Nephron progenitor cell (in vitro differentiated cells): ENCODE measurements at regions not wholly inside any gene's neighbourhood (a gene's known extent, or its start where the extent isn't known, plus 50 kb on each side); places are given as distances from the start of the nearest gene placed in this dataset.

Experiments used
- DNase-seq: peaks from one replicate; pipeline ENCODE4 v3.0.0; 2021
- H3K27ac Mint-ChIP-seq: 2 replicates; pipeline ENCODE4 v1.8.0; 2021; ENCODE audit warnings: mild to moderate bottlenecking, moderate library complexity, mixed read lengths
- H3K27me3 Mint-ChIP-seq: 2 replicates; pipeline ENCODE4 v1.8.0; 2021; ENCODE audit warnings: mild to moderate bottlenecking, low read depth, mixed read lengths; ENCODE audit not compliant: poor library complexity
- H3K36me3 Mint-ChIP-seq: 2 replicates; pipeline ENCODE4 v1.8.0; 2021; ENCODE audit warnings: low read depth, mixed read lengths
- H3K4me1 Mint-ChIP-seq: 2 replicates; pipeline ENCODE4 v1.8.0; 2021; ENCODE audit warnings: mixed read lengths
- H3K4me3 Mint-ChIP-seq: 2 replicates; pipeline ENCODE4 v1.8.0; 2021; ENCODE audit warnings: mild to moderate bottlenecking, moderate library complexity, mixed read lengths
- H3K9me3 Mint-ChIP-seq: 2 replicates; pipeline ENCODE4 v1.8.0; 2021; ENCODE audit warnings: mild to moderate bottlenecking, moderate library complexity, mixed read lengths
- TF ChIP-seq, protein P1 (sequence below): fragments of 200-600 bp; sonication (generic); IDR thresholded peaks from 2 replicates; pipeline ENCODE4 v1.5.0; 2021; ENCODE audit warnings: antibody characterized with exemption

DNA sequence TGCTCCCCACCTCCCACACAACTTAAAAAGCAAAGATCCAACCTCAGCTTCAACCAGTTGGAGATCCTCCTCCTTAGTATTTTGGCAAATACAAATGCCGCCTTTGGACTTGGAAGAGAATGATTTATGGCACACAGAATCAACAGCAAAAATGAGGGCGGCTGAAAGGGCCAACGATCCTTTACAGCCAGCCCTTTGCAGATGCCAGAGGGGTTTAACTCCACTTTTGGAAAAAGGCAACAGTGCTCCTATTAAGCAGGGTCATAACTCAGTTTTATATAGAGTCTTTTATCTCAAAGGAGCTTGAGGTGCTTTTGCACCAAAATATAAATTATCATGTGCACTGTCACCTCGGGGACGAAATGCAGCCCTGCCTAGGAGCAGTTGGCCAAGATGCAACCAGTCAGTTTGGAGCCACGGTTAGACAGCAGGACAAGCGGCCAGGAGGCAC, 56.7 kb upstream of the JCAD start:
- Mint-ChIP-seq H3K27me3 (peaks cover 4% of the 10 kb centered on the region), H3K4me1 (peaks cover 27% of the 10 kb centered on the region), H3K4me3 (no peak overlapping the region), H3K36me3 (no peaks in the 10 kb centered on the region), H3K9me3 (peaks cover 4% of the 10 kb centered on the region), H3K27ac (no peak overlapping the region)
- DNase-seq, result no peak
- TF ChIP-seq, protein P1, sequence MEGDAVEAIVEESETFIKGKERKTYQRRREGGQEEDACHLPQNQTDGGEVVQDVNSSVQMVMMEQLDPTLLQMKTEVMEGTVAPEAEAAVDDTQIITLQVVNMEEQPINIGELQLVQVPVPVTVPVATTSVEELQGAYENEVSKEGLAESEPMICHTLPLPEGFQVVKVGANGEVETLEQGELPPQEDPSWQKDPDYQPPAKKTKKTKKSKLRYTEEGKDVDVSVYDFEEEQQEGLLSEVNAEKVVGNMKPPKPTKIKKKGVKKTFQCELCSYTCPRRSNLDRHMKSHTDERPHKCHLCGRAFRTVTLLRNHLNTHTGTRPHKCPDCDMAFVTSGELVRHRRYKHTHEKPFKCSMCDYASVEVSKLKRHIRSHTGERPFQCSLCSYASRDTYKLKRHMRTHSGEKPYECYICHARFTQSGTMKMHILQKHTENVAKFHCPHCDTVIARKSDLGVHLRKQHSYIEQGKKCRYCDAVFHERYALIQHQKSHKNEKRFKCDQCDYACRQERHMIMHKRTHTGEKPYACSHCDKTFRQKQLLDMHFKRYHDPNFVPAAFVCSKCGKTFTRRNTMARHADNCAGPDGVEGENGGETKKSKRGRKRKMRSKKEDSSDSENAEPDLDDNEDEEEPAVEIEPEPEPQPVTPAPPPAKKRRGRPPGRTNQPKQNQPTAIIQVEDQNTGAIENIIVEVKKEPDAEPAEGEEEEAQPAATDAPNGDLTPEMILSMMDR, result no peak

DNA sequence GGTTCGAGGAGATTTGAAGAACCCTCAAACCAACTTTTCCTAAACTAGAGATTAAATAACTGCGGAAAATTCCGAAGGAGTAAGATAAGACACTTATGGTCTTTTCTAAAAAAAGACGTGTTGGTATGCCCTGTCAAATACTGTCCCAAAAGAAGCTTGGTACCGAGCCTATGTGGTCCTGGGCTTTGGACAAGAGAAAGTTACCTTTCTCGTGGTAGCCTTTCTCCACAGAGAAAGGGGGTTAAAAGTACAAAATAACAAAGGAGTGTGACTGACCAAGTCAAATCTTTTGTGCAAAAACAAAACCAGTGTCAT, 56.2 kb upstream of the JCAD start:
- TF ChIP-seq, protein P1, result no peak
- DNase-seq, result no peak
- peak overlapping the region; percentile 59 for H3K4me3 Mint-ChIP-seq
- no peaks in the 10 kb centered on the region for H3K36me3 Mint-ChIP-seq
- peaks cover under 1% of the 10 kb centered on the region for H3K9me3 Mint-ChIP-seq
- H3K4me1 Mint-ChIP-seq, result peaks cover 27% of the 10 kb centered on the region
- peaks cover 4% of the 10 kb centered on the region for H3K27me3 Mint-ChIP-seq
- H3K27ac Mint-ChIP-seq, result no peak overlapping the region

DNA sequence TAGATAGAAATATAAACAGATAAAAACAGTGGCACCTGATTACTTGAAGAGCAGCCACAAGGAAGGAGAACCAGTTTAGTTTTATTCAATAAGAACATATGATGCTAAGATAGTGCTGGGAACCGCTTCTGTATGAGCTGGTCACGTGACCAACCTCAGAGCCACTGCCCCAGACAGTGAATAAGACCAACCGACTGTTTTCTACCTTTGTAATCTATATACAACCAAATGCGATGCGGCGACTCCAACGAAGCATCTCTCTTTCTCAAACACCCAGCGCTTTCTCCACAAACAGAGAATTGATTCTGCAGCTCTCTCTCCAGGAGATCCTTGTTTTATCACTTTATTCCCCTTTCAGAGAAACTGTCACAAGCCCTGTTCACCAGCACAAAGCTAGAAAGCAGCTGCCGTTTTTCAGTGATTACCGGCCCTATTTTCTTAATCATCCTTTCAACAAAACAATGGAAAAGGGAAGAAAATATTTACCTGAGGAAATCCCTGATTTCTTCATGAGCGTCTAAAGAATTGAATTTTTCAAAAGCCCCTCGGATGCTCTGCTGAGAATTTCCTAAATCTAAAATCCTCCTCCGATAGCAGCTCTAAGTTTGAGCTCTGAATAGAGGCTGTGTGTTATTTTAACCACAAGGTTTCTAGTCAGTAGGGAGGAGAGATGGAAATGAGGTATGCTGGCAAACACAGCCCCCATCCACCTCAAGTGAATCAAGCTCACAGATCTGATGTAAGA, 55.7 kb upstream of the JCAD start:
- no peaks in the 10 kb centered on the region for H3K9me3 Mint-ChIP-seq
- no peak overlapping the region for H3K27ac Mint-ChIP-seq
- H3K36me3 Mint-ChIP-seq, result no peaks in the 10 kb centered on the region
- peak overlapping the region; percentile 59 for H3K4me3 Mint-ChIP-seq
- DNase-seq, result no peak
- H3K4me1 Mint-ChIP-seq, result peaks cover 27% of the 10 kb centered on the region
- TF ChIP-seq, protein P1, result no peak
- H3K27me3 Mint-ChIP-seq, result peaks cover 4% of the 10 kb centered on the region

DNA sequence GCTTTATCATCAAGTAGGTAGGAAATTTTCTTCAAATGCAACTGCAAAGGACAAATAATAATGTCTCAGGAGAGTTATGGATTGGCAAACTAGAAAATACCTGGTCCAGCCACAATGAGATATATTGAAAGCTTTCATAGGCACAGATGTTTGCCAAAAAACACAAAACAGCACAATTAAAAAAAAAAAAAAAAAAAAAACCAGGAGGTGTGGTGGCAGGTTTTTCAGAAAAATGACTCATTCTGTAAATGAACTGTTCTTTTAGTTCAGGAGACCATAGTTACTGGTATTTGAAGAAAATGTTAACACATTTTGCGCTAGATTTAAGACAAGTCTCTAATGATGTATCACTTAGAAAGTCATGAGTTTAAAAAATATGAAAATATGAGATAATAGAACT, 55.0 kb upstream of the JCAD start:
- no peaks in the 10 kb centered on the region for H3K9me3 Mint-ChIP-seq
- no peaks in the 10 kb centered on the region for H3K36me3 Mint-ChIP-seq
- no peaks in the 10 kb centered on the region for H3K27me3 Mint-ChIP-seq
- TF ChIP-seq, protein P1, result no peak
- DNase-seq, result no peak
- H3K27ac Mint-ChIP-seq, result no peak overlapping the region
- peaks cover 27% of the 10 kb centered on the region for H3K4me1 Mint-ChIP-seq
- H3K4me3 Mint-ChIP-seq, result peak overlapping the region; percentile 59

DNA sequence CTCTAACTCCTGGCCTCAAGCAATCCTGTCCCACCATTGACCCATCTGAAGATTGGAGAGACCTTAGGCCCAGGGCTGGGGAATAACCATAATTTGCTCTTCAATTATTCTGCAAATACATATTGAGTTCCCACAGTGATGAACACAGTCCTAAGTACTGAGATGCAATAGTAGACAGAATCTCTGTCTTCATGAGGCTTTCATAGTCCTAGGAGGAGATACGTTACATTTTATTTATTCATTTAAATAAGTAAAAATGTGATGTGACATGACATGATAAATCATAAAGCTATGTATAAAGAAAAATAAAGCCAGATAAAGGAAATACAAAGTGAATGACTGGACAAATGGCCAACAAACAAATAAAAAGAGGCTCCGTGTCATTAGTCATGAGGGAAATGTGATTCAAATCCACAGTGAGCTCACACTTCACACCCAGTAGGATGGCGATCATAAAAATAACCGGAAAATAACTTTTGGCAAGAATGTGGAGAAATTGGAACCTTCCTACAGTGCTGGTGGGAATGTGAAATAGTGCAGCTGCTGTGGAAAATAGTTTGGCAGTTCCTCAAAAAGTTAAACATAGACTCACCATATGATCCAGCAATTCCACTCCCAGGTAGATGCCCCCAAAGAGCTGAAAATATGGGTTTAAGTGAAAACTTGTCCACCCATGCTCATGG, 52.1 kb upstream of the JCAD start:
- H3K9me3 Mint-ChIP-seq, result no peaks in the 10 kb centered on the region
- H3K36me3 Mint-ChIP-seq, result no peaks in the 10 kb centered on the region
- H3K27me3 Mint-ChIP-seq, result no peaks in the 10 kb centered on the region
- peaks cover 25% of the 10 kb centered on the region for H3K4me1 Mint-ChIP-seq
- H3K27ac Mint-ChIP-seq, result no peak overlapping the region
- TF ChIP-seq, protein P1, result no peak
- H3K4me3 Mint-ChIP-seq, result no peak overlapping the region
- DNase-seq, result no peak
